HG03135 (cell line): ENCODE measurements at regions not wholly inside any gene's neighbourhood (a gene's known extent, or its start where the extent isn't known, plus 50 kb on each side); places are given as distances from the start of the nearest gene placed in this dataset.

Source experiments
- ATAC-seq: cut with Tn5 transposase; IDR thresholded peaks from one replicate; pipeline ENCODE4 v1.9.1; 2021; ENCODE audit warnings: mild to moderate bottlenecking, moderate library complexity; ENCODE audit not compliant: unreplicated experiment

GRCh38 chr11:104451197-104451893 is 287.4 kb upstream of the PDGFD start:
- ATAC-seq, result no peak

- ATAC-seq, result no peak
These were observed 279.4 kb upstream of the PDGFD start for GRCh38 chr11:104443387-104443786.

GRCh38 chr11:104442321-104442720 is 278.4 kb upstream of the PDGFD start:
- ATAC-seq, result no peak

- no peak for ATAC-seq
These were observed 271.5 kb upstream of the PDGFD start for GRCh38 chr11:104435494-104435893.

GRCh38 chr11:104433751-104434150 is 269.8 kb upstream of the PDGFD start:
- ATAC-seq, result no peak

- no peak for ATAC-seq
These were observed 269.0 kb upstream of the PDGFD start for GRCh38 chr11:104432981-104433380.

- no peak for ATAC-seq
These were observed 268.6 kb upstream of the PDGFD start for GRCh38 chr11:104432526-104432925.

- ATAC-seq, result no peak
These were observed 258.5 kb upstream of the PDGFD start for GRCh38 chr11:104422324-104422944.

GRCh38 chr11:104410336-104410735 is 246.4 kb upstream of the PDGFD start:
- no peak for ATAC-seq

GRCh38 chr11:104408630-104409029 is 244.7 kb upstream of the PDGFD start:
- no peak for ATAC-seq

GRCh38 chr11:104405277-104405676 is 241.3 kb upstream of the PDGFD start:
- no peak for ATAC-seq

- ATAC-seq, result no peak
These were observed 240.6 kb upstream of the PDGFD start for GRCh38 chr11:104404231-104405175.

- no peak for ATAC-seq
These were observed 239.0 kb upstream of the PDGFD start for GRCh38 chr11:104402812-104403521.

- ATAC-seq, result no peak
These were observed 230.6 kb upstream of the PDGFD start for GRCh38 chr11:104394508-104394907.

- no peak for ATAC-seq
These were observed 226.7 kb upstream of the PDGFD start for GRCh38 chr11:104390651-104391050.

- ATAC-seq, result no peak
These were observed 221.9 kb upstream of the PDGFD start for GRCh38 chr11:104385884-104386283.

GRCh38 chr11:104380358-104380757 is 216.4 kb upstream of the PDGFD start:
- no peak for ATAC-seq

- ATAC-seq, result no peak
These were observed 208.2 kb upstream of the PDGFD start for GRCh38 chr11:104372111-104372510.

GRCh38 chr11:104370478-104370877 is 206.5 kb upstream of the PDGFD start:
- no peak for ATAC-seq

- no peak for ATAC-seq
These were observed 205.8 kb upstream of the PDGFD start for GRCh38 chr11:104369761-104370160.

- no peak for ATAC-seq
These were observed 202.4 kb upstream of the PDGFD start for GRCh38 chr11:104366321-104366734.
